GM19455 (cell line): ENCODE measurements at regions not wholly inside any gene's neighbourhood (a gene's known extent, or its start where the extent isn't known, plus 50 kb on each side); places are given as distances from the start of the nearest gene placed in this dataset.
"Not testable (repeated sequence)": the region's sequence is repeated elsewhere in the genome, so short reads cannot be mapped to it uniquely, and the experiment has no call there.

Source experiments
- ATAC-seq: cut with Tn5 transposase; IDR thresholded peaks from one replicate; pipeline ENCODE4 v1.9.1; 2021; ENCODE audit not compliant: unreplicated experiment

DNA sequence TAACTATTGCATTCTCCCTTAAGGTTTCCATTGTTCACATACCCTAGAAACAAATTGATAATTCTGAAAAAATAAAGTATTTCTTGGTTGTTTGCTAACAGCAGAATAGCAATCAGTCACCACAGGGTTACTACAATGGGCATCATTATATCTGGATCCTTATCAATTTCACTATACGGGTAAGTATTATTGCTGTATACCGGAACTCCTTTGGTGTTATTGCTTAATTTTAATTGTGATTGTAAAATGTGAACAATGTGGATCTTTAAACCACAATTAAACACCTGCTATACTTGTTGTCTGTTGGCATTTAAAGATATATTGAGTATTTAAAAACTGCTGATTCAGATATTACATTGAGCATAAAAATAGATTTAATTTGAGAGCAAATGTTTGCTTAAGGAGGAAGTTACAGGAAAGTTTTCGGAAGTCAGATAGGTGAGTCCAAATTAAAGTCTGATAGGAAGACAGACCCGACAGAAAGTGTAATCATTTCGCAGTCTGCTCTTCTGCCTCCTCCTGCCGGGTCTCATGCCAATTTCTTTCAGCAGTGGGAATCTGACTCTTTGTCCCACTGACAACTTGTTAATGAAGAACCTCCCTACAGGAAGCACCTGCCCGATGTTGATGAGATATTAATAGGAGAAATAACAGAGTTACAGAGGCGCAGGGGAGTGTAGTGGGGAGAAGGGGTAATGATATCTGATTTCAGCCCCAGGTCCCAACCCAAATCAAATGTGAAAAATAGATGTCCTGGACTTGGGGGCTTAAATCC, 169.7 kb upstream of the TBC1D5 start:
- ATAC-seq = no peak

DNA sequence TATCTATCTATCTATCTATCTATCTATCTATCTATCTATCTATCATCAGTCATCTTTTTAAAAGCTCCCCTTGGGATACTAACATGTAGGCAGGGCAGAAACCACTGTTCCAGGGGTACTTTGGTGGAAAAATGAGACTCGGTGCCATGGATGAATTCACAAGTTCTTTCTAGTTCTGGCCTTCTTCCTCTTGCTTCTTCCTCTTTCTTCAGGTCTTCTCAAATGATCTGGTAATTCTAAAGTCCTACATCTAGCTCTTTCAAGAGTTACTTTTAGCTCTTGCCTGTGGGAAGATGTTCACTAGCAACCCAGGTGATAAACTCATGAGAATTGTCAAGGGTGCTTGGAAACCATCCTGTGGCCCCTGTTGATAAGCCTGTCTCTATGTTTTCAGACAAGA, 168.5 kb upstream of the TBC1D5 start:
- no peak for ATAC-seq

DNA sequence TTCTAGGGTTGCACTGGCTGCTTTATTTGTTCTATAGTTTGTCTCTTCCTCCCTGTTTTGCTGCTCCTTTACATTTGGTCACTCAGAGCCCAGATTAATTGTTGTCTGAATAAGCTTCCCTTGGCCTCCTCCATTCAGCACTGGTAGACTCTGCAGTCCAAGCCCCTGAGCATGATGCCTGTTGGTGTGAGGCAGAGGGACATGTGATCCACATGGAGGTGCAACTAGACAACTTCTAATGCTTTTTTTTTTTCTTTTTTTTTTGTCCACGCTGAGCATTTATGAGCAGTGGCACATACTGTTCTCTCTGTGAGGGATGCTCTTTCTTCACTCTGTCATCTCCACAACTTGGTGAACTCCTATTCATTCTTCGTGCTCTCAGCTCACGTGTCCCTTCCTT, 167.3 kb upstream of the TBC1D5 start:
- ATAC-seq = no peak

DNA sequence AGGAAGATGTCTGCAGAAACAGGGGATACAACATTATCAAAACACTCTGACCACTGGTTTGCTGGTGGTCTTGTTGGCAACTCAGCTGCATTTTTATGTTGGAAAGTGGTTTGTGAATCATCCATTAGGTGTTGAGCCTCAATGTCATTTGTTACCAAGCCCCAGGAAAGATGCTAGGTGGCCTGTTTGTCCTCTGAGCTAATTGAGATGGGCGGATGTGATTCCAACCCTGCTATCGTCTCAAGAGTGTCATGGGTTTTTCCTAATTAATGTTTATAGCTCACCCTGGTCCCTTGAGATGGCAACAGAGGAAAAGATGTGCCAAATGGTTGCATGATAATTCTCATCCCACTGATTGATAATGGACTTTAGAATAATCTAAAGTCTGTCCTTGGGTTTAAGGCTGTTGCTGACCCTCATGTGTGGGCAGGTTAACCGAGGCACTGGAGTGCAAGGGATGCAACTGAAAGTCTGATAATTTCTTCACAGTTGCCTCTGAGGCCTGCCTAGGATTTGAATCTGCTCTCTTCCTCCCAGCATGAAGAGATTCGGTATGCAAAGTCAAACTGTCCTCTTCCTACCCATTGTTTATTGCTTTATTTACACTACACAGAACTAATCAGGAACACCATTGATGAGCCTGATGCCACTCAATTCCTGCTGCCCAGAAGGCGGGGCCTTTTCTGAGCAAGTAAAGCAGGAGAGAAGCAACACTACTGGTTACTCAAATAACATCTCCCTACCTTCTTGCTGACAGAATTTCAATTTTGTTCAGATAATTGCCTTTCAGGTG, 166.2 kb upstream of the TBC1D5 start:
- no peak for ATAC-seq

DNA sequence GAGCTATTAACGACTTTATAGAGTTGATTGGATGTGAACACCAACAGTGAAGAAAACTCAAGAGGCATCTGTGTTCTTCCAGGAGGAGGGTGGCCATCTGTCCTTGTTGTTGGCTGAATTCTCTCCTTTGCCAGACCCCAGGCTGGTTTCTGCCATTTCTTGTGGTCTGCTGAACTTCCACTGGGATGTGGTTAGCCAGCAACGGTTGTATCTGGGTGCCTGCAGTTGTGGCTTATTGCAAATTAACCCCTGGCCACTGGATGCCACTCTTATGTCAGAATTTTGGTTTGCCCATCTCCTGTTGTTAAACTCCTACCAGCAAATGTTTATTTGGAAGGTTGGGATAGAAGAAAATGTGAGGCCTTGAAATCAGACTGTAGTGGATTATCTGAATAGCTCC, 163.6 kb upstream of the TBC1D5 start:
- ATAC-seq = no peak

DNA sequence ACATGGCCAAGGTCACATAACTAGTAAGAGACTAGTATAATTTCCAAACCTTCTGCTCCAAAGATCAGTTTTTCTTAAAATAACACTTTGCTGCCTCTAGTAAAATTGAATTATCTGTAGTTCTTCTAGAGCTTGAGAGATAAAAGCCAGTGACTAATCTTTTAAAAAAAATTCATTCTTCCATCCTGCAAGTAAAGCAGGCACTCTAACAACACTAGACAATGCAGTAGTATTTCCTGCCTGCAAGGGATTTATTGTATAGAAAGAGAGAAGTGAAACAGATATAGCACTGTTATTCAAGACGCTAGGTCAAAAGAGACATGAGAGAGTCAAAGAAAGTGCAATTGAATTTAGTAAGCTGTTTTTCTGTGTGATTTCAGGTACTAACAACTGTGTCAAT, 159.5 kb upstream of the TBC1D5 start:
- no peak for ATAC-seq

DNA sequence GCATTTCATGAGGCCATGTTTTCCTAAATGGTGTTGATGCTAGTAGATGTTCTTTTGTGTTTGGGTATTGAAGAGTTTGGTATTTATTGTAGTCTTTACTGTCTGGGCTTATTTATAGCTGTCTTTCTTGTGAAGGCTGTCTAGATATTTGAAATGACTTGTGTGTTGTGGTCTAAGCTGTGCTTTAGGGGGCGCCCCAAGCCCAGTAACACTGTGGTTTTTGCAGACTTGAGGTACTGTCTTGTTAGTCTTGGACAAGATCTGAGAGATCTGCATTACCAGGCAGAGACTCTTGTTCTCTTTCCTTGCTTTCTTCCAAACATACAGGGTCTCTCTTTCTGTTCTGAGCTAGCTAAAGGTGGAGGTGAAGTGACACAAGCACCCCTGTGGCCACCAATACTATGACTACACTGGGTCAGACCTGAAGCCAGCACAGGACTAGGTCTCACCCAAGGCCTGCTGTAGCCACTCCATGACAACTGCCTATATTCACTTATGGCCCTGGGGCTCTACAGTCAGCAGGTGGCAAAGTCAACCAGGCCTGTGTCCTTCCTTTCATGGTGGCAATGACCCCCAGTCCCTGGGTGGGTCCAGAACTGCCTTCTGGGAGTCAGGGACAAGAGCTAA, 152.1 kb upstream of the TBC1D5 start:
- ATAC-seq = no peak

DNA sequence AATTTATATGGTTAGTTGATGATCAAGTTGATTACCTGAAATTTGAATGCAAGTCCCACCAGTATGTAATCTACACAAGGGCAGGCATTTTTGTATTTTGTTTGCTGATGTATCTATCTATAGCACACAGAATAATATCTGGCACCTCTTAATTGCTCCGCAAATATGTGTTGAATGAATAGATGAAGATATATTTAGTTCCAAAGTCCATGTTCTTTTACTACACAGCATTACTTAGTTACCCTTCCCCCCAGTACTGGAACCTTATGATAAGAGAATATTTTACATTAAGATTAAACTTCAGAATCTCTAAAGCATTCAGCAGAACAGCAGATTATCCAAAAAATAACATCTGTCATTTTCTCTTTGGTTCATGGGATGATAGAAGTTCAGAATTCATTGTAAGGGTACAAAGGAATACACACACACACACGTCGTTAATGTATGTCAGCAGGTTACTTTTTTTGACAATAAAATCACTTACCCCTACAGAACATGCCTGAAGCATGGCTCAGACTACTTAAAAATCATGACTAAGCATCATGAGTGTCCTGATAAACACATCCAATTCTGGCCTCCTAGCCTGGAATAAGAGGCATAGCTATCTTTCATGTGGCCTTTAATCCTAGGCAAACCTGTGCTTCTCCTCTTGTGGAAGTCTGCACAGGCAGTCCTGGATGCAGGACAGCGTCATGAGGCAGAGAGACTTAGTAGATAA, 148.9 kb upstream of the TBC1D5 start:
- no peak for ATAC-seq

DNA sequence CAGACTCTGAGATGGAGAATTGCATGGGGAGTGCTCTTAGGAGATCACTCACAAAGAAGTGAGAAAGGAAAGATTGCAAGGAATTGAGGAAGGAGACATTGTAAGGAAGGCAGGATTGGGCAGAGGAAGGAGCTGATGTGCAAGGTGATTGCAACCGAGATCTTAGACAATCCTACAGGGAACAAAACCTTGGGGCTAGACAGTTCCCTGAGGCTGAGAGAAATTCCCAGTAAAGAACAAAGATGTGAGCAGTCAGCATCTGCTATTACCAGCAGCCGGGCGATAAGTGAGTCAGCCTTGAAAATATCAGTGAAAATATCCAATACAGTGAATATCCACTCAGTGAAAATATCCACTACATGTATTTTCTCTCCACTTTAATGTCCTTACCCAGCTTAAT, 143.6 kb upstream of the TBC1D5 start:
- ATAC-seq = no peak

DNA sequence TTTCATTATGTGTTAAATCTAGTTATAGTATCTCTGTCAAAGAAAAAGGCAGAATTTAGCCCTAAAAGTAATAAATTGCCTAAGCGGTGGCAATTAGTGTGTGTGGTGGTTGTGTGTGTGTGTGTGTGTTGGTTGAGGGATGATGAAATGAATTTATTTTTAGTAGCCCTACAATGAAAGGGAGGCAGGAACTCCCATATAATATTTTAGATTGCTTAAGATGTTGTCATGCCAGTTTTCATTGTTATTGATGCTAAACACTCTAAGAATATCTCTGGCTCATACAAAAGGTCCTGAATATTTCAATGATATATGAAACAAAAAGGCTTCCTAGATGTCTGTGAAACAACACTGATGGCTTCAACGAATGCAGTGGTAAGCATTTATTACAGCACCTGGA, 140.6 kb upstream of the TBC1D5 start:
- ATAC-seq = no peak

DNA sequence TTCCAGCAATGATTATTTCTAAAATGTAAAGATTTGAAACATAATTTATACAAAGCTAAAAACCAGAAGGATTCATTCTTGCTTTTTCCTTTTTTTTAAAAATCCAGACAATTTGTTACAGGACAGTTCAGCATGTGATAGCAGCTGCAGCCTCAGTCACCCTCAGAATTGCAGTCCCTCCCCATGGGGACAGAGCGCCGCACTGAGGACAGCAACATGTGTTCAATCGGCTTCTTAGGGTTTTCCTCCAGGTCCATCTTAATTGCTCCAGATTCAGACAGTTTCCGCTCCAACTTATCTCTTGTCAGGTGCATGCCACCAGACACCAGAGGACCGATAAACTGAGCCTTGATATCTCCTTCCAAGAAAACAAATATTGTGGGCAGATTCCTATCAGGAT, 134.9 kb upstream of the TBC1D5 start:
- no peak for ATAC-seq

DNA sequence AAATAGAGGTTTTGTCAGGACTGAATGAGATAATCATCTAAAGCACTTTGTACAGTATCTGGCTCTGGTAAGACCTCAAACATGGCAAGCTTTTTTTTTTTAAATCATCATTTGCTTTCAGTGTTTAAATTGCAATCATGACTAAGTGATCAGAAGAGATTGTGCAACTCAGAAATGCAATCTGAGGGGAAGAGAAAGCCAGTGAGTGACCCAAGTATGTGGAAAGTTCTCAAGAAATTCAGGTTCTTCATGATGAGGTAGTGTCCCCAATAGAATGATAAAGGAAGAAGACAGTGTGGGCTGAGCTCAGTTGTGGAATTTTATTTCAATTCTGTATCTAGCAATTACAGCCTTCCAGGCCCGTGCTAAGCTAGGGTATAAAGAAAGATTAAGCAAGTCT, 132.2 kb upstream of the TBC1D5 start:
- ATAC-seq = no peak

DNA sequence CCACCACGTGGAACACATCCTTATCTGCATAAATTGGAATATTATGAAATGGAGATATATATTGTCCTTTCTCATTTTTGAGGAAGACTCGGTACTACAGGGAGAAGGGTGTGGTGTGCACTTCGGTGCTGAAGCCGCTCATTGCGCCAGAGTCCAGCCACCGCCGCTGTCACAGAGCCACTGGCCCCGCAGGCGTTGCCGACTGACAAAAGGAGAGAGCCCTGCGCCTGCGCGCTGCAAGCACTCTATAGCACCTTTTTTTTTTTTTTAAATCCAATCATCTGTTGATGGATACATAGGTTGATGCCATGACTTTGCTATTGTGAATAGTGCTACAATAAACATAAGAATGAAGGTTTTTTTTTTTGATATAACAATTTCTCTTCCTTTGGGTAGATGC, 130.0 kb upstream of the TBC1D5 start:
- ATAC-seq = no peak

DNA sequence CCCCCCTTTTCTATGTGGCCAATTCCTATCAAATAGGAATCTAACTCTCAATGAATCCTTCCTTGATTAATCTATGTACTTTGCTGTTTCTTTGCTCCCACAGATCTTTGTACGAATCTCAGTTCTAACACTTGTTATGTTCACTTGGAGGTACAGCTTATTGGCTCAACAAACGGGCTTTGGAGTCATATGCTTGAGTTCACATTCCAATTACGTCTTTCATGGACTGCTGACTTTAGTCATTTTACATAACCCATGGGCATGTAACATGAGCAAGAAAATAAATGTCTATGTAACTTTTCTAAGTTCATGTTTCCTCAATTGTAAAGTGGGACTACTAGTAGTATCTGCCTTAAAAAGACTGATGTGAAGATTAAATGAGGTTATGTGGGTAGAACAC, 123.2 kb upstream of the TBC1D5 start:
- no peak for ATAC-seq

DNA sequence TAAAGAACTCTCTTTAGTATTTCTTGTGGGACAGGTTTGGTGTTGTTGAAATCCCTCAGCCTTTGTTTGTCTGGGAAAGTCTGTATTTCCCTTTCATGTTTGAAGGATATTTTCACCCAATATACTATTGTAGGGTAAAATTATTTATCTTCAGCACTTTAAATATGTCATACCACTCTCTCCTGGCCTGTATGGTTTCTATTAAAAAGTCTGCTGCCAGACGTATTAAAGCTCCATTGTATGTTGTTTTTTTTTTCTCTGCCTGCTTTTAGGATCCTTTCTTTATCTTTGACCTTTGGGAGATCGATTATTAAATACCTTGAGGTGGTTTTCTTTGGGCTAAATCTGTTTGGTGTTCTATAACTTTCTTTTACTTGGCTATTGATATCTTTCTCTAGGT, 119.0 kb upstream of the TBC1D5 start:
- no peak for ATAC-seq

DNA sequence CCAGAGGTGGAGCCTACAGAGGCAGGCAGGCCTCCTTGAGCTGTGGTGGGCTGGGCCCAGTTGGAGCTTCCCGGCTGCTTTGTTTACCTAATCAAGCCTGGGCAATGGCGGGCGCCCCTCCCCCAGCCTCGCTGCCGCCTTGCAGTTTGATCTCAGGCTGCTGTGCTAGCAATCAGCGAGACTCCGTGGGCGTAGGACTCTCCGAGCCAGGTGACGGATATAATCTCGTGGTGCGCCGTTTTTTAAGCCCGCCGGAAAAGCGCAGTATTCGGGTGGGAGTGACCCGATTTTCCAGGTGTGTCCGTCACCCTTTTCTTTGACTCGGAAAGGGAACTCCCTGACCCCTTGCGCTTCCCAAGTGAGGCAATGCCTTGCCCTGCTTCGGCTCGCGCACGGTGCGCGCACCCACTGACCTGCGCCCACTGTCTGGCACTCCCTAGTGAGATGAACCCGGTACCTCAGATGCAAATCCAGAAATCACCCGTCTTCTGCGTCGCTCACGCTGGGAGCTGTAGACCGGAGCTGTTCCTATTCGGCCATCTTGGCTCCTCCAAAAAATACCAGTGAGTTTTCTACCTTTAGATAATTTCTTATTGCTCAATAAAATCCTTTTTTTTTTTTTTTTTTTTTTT, 118.5 kb upstream of the TBC1D5 start:
- ATAC-seq = not testable (repeated sequence)

DNA sequence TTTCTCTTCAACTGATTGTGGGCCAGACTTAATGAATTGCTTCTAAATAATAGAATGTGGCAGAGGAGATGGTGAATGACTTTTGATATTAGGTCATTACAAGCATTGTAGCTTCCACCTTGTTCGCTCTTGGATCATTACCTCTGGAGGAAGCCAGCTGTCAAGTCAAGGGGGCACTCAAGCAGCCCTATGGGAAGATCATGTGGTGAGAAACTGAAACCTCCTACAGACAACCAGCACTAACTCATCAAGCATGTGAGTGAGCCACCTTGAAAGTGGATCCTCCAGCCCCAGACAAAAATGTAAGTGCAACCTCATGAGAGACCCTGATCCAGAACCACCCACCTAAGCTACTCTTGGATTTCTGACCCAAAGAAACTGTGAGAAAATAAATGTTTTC, 109.8 kb upstream of the TBC1D5 start:
- ATAC-seq = peak; percentile 50

DNA sequence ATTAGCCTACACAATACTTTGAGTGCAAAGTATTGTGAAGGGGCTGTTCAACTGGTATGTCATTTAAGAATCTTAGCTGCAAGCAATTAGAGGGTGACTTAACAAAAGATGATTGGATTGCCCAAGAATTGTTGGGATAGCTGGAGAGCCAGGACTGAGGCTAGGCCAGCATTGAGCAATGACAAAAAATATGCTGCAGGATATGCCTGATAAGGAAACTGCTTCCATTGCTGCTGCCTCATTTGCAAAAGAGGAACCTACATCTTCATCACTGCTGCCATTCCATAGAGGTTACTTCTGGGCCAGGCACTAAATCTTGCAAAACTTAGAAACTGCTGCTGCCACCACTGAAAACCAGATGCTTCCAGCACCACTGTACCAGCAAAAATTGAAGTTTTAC, 108.0 kb upstream of the TBC1D5 start:
- no peak for ATAC-seq

DNA sequence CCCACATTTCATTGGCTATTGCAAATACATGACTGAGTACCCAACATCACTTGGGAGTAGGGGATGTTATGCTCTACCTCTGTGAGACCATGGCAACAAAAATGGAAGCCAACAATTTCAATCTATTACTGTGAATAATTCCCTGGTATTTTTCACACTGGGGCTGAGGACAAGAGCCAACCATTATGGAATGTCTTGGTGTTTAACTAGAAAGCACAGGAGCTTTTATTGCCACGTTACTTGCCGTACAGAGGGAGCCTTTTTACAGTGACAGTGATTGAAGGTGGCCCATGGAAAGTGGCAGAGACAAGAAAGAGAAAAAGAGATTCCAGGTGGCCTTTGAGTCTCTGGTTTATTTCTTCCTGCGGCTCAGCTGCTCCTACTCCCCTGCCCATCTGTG, 105.7 kb upstream of the TBC1D5 start:
- ATAC-seq = no peak

DNA sequence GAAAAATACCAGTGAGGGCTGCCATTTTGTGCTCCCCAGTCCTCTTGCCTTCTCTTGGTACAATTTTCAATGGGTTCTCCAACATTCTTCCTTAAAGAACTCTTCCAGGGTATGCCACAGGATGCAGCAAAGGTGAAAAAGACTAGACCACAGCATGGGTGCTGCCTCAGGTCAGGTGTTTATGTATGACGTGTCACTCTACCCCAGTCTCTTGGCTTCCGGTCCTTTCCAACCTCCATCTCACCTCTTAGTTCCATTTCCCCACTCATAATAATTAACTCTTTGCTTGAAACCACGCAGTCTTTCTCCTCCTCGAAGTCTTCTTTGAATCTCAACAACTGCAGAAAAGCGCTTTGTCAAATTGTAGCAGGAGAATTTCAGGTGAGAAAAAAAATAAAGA, 104.7 kb upstream of the TBC1D5 start:
- no peak for ATAC-seq

DNA sequence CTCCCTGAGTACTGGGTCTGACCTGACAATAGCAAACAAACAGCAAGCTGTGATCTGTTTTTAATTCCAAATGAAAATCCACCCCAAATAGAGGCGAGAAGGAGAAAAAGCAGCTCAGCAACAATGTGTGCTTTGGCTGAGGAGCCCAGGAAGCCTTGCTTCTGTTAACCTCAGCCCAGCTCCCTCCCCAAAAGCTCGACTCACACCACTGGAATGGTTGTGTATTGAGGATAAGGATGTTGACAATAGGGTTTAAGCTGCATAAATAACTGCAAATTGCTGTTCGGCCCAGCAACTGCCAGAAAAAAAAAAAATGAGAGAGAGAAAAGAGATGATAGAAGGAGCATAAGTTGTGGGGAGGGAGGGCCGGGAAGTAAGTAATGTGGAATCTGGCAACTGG, 104.0 kb upstream of the TBC1D5 start:
- ATAC-seq = no peak
